ENCODE measurements at regions not wholly inside any gene's neighbourhood (a gene's known extent, or its start where the extent isn't known, plus 50 kb on each side); places are given as distances from the start of the nearest gene placed in this dataset.

DNA sequence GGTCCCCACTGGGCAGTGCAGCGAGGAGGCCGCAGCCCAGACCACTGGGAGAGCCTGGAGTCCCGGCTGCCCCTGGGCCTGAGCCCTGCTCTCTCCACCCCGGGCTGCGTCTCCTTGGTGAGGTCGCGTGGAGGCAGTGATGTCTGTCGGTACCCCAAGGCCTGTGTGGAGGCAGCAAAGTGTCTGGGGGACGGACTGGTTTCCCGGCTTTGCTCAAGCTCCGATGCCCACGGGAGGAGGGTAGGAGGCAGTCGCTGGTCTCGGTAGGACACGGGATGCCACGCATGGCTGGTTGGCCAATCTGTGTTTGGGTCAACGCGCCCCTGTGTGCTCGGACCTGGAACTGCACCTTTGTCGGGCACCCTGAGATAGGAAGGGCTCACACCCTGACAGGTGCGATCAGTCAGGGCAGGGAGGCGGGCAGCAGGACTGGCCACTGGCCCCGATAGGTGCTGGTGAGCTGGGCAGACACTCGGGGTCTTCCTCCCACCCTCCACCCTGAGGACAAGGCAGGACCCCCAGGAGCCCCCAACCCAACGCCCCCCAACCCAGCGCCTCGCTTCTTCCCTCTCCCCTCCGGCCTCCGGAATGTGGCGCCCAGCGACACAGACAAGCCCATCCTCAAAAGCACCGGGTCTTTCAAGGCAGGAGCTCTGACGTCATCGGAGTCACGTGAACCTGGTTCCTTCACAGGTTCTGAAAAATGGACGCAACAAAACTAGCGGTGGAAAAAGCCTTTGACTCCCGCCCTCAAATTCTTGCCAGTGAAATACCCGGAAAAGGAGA, 288.6 kb downstream of the NDUFA10 start:
- Histone ChIP-seq H3K4me3 (no peak overlapping the region), H3K4me1 (no peaks in the 10 kb centered on the region), H3K27ac (no peak overlapping the region), H3K9me3 (peaks cover 0 to 8% (median 3%) of the 10 kb centered on the region in 4 donors), H3K27me3 (peaks cover 0 to 24% (median 0%) of the 10 kb centered on the region in 3 donors), H3K36me3 (no peaks in the 10 kb centered on the region)
- DNase-seq, result no peak
- 85 to 90% (median 88%) methylated on average over 33 to 39 of the region's 39 CpGs for WGBS, 5 donors
- no peak for TF ChIP-seq POLR2AphosphoS5 (IDR thresholded peaks at IDR 0.05)
- TF ChIP-seq EP300 (IDR thresholded peaks at IDR 0.05), result no peak
- TF ChIP-seq POLR2A (IDR thresholded peaks at IDR 0.05), result no peak
- TF ChIP-seq, protein P1, sequence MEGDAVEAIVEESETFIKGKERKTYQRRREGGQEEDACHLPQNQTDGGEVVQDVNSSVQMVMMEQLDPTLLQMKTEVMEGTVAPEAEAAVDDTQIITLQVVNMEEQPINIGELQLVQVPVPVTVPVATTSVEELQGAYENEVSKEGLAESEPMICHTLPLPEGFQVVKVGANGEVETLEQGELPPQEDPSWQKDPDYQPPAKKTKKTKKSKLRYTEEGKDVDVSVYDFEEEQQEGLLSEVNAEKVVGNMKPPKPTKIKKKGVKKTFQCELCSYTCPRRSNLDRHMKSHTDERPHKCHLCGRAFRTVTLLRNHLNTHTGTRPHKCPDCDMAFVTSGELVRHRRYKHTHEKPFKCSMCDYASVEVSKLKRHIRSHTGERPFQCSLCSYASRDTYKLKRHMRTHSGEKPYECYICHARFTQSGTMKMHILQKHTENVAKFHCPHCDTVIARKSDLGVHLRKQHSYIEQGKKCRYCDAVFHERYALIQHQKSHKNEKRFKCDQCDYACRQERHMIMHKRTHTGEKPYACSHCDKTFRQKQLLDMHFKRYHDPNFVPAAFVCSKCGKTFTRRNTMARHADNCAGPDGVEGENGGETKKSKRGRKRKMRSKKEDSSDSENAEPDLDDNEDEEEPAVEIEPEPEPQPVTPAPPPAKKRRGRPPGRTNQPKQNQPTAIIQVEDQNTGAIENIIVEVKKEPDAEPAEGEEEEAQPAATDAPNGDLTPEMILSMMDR (IDR thresholded peaks at IDR 0.05), result no peak
- intact Hi-C loops (cut with DNase I; ENCODE audit: low total_unique reads), result no loop called here

DNA sequence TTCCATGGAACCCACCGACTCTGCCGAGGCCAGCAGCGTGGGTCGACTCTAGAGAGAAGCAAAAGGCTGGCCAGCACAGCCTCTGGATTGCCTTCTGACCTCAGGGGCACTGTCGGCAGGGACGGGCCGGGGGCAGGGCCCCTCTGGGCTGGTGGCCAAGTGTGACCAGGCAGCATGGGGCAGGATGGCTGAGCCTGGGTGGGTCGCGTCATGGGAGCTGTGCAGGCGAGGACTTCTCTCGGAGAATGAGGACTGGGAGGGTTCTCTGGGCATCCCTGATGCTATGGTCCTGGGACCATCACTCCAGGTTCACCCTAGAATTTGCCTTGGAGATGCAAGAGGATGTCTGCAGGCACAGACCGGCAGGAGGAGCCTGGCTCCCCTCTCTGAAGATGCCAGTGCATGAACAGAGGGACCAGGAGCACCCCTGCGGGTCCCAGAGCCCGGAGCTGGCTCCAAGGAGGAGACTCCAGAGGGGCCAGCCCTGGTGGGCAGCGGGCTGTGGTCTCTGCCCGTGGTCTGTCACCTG, 289.2 kb downstream of the NDUFA10 start:
- WGBS, 5 donors, result 72 to 82% (median 77%) methylated on average over 13 to 16 of the region's 16 CpGs
- Histone ChIP-seq H3K36me3 (no peaks in the 10 kb centered on the region), H3K27ac (no peak overlapping the region), H3K4me1 (no peaks in the 10 kb centered on the region), H3K4me3 (no peak overlapping the region), H3K9me3 (peaks cover 0 to 8% (median 3%) of the 10 kb centered on the region in 4 donors), H3K27me3 (peaks cover 0 to 31% (median 0%) of the 10 kb centered on the region in 3 donors)
- no peak for DNase-seq
- TF ChIP-seq POLR2A (IDR thresholded peaks at IDR 0.05) (no peak), POLR2AphosphoS5 (IDR thresholded peaks at IDR 0.05) (no peak), EP300 (IDR thresholded peaks at IDR 0.05) (no peak)
- TF ChIP-seq, protein P1 (IDR thresholded peaks at IDR 0.05), result no peak
- intact Hi-C loops (cut with DNase I; ENCODE audit: low total_unique reads), result no loop called here

DNA sequence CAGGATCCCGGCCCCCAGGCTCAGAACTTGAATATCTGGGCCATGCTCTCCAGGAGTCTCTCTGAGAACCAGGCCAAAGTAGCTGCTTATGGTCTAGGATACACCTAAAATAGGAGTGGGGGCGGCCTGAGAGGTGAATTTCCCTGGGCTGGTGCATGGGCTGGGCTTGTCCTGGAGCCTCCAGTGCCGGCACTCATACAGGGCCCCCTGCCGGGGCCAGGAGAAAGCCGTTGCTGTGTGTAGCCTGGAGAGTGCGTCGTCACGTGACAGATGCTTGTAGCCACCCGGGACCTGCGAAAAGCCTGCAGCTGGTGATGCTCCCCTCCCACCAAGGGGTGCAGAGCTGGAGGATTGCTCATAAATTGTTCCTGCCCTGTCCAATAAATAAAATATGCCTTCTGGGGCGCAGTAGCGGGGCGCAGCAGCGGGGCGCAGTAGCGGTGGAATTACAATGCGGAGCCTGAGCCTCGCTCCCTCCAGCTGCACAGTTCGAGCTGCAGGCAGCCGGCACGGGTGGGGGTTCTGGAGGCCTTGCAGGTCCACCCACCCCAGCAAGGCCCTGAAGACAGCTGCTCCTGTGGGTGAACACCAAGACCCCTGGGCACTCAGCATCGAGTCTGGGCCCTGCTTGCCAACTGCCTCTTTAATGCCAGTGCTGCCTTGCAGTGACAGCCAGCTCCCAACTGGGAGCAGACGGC, 289.9 kb downstream of the NDUFA10 start:
- H3K36me3 ChIP-seq, result no peaks in the 10 kb centered on the region
- peaks cover 0 to 8% (median 3%) of the 10 kb centered on the region in 4 donors for H3K9me3 ChIP-seq
- no peak for TF ChIP-seq POLR2A (IDR thresholded peaks at IDR 0.05)
- TF ChIP-seq, protein P1 (IDR thresholded peaks at IDR 0.05), result no peak
- no peak for TF ChIP-seq POLR2AphosphoS5 (IDR thresholded peaks at IDR 0.05)
- TF ChIP-seq EP300 (IDR thresholded peaks at IDR 0.05), result no peak
- WGBS, 5 donors, result 64 to 77% (median 70%) methylated on average over 13 to 23 of the region's 23 CpGs
- intact Hi-C loops (cut with DNase I; ENCODE audit: low total_unique reads), result no loop called here
- H3K4me3 ChIP-seq, result no peak overlapping the region
- DNase-seq, result no peak
- H3K27ac ChIP-seq, result no peak overlapping the region
- peaks cover 0 to 33% (median 0%) of the 10 kb centered on the region in 3 donors for H3K27me3 ChIP-seq
- no peaks in the 10 kb centered on the region for H3K4me1 ChIP-seq

DNA sequence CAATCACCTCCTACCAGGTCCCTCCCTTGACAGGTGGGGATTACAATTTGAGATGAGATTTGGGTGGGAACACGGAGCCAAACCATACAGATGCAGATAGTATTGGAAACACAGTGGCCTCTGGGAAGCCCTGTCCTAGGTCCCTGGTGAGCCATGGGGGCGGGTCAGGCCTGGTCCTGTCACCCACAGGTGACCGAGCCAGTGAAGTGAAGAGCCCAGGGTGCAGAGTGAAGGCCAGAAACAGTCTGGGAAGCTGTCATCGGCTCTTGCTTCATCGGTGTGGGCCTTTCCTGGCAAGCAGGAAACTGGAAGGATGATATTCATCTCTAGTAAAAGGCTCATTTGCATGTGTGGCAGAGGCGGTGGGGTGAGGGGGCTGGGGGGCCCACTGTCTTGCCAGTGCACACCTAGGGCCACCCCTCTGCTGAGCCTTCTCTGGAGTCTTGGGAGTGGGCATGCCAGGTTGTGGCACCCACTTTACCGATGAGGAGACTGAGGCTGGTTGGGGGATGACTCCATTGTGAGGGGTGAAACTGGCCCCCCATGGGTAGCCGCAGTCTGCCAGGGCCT, 290.6 kb downstream of the NDUFA10 start:
- no peak for DNase-seq
- TF ChIP-seq POLR2AphosphoS5 (IDR thresholded peaks at IDR 0.05), result no peak
- TF ChIP-seq POLR2A (IDR thresholded peaks at IDR 0.05), result no peak
- no peak for TF ChIP-seq EP300 (IDR thresholded peaks at IDR 0.05)
- TF ChIP-seq, protein P1 (IDR thresholded peaks at IDR 0.05), result no peak
- WGBS, 5 donors, result 82 to 86% (median 84%) methylated on average over 7 to 8 of the region's 8 CpGs

More for the DNA sequence above, 290.6 kb downstream of the NDUFA10 start:
- no peak overlapping the region for H3K27ac ChIP-seq
- no peaks in the 10 kb centered on the region for H3K4me1 ChIP-seq
- H3K36me3 ChIP-seq, result no peaks in the 10 kb centered on the region
- intact Hi-C loops (cut with DNase I; ENCODE audit: low total_unique reads), result no loop called here
- peaks cover 0 to 8% (median 3%) of the 10 kb centered on the region in 4 donors for H3K9me3 ChIP-seq
- H3K4me3 ChIP-seq, result no peak overlapping the region
- H3K27me3 ChIP-seq, result peaks cover 0 to 33% (median 0%) of the 10 kb centered on the region in 3 donors

All from stomach (tissue), 8 donors.